ENCODE measurements at regions not wholly inside any gene's neighbourhood (a gene's known extent, or its start where the extent isn't known, plus 50 kb on each side); places are given as distances from the start of the nearest gene placed in this dataset.
"Not testable (repeated sequence)": the region's sequence is repeated elsewhere in the genome, so short reads cannot be mapped to it uniquely, and the experiment has no call there.

GRCh38 chr7:83738291-83738835, 89.4 kb upstream of the SEMA3E start:
- ATAC-seq (replicated peaks in 1 of 4) (no peak), DNase-seq (no peak)
- H3K36me3 Mint-ChIP-seq: no peaks in the 10 kb centered on the region
- no CpG with 5 or more reads among the region's 3 CpGs for WGBS (ENCODE audit: insufficient coverage)
- ChIA-PET POLR2A (no interaction called here), CTCF (no interaction called here)
- H3K9me3 Mint-ChIP-seq: peaks cover 0 to 9% (median 4%) of the 10 kb centered on the region in 3 donors
- H3K27ac Mint-ChIP-seq: no peak overlapping the region
- no peaks in the 10 kb centered on the region for H3K27me3 ChIP-seq (replicated peaks in 1 of 2; ENCODE audit: control insufficient read depth in 2 of 2, extremely low read depth in 1 of 2, insufficient read depth in 2 of 2, low read length in 1 of 2)
- H3K36me3 ChIP-seq (ENCODE audit: control insufficient read depth in 2 of 2, extremely low read depth in 1 of 2, insufficient read depth in 1 of 2, low read length in 1 of 2): no peaks in the 10 kb centered on the region
- H3K4me1 Mint-ChIP-seq: no peaks in the 10 kb centered on the region
- H3K27ac ChIP-seq (ENCODE audit: low read length): no peak overlapping the region
- H3K9me3 ChIP-seq: no peaks in the 10 kb centered on the region
- no peaks in the 10 kb centered on the region for H3K4me1 ChIP-seq (ENCODE audit: control insufficient read depth in 1 of 2, extremely low read depth in 1 of 2, insufficient read depth in 2 of 2, low read length in 2 of 2)
- no peaks in the 10 kb centered on the region for H3K27me3 Mint-ChIP-seq
- no peak overlapping the region for H3K4me3 Mint-ChIP-seq
- no peak overlapping the region for H3K4me3 ChIP-seq (ENCODE audit: control insufficient read depth in 1 of 2, extremely low read depth in 1 of 2, low read length in 1 of 2)

GRCh38 chr7:83732305-83732704, 83.4 kb upstream of the SEMA3E start:
- Histone ChIP-seq H3K36me3 (ENCODE audit: control insufficient read depth in 2 of 2, extremely low read depth in 1 of 2, insufficient read depth in 1 of 2, low read length in 1 of 2) (no peaks in the 10 kb centered on the region), H3K9me3 (no peaks in the 10 kb centered on the region), H3K27ac (ENCODE audit: low read length) (no peak overlapping the region), H3K27me3 (replicated peaks in 1 of 2; ENCODE audit: control insufficient read depth in 2 of 2, extremely low read depth in 1 of 2, insufficient read depth in 2 of 2, low read length in 1 of 2) (no peaks in the 10 kb centered on the region), H3K4me3 (ENCODE audit: control insufficient read depth in 1 of 2, extremely low read depth in 1 of 2, low read length in 1 of 2) (no peak overlapping the region), H3K4me1 (ENCODE audit: control insufficient read depth in 1 of 2, extremely low read depth in 1 of 2, insufficient read depth in 2 of 2, low read length in 2 of 2) (no peaks in the 10 kb centered on the region)
- DNase-seq (no peak), ATAC-seq (replicated peaks in 1 of 4) (no peak)
- H3K4me3 Mint-ChIP-seq: no peak overlapping the region
- no peak overlapping the region for H3K27ac Mint-ChIP-seq
- H3K27me3 Mint-ChIP-seq: no peaks in the 10 kb centered on the region
- ChIA-PET POLR2A (no interaction called here), CTCF (no interaction called here)
- H3K9me3 Mint-ChIP-seq: peaks cover 0 to 6% (median 4%) of the 10 kb centered on the region in 3 donors
- no peaks in the 10 kb centered on the region for H3K4me1 Mint-ChIP-seq
- no peaks in the 10 kb centered on the region for H3K36me3 Mint-ChIP-seq
- 62% methylated on average over 3 of the region's 3 CpGs for WGBS (ENCODE audit: insufficient coverage)

DNA sequence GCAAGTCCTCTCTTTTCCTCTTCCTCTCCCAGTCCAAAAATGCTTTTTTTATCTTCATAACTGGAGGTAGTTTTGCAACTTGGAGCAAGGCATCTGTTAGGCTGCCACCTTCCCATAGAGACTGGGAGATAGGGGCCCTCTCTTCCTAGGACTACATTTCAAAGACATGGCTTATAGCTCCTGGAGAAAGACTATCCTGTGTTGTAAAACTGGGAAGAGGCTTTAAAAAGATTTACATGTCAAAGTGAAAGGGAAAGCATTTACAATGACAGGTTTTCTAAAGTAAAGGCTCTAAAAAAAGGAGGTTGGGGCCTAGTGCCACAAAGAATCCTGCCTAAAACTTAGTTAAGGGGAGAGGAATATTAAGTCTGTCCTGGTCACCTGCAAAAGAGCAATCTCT, 82.2 kb upstream of the SEMA3E start:
- peaks cover 0 to 6% (median 4%) of the 10 kb centered on the region in 3 donors for H3K9me3 Mint-ChIP-seq
- ChIA-PET CTCF (no interaction called here), POLR2A (no interaction called here)
- no peaks in the 10 kb centered on the region for H3K27me3 Mint-ChIP-seq
- Histone ChIP-seq H3K36me3 (ENCODE audit: control insufficient read depth in 2 of 2, extremely low read depth in 1 of 2, insufficient read depth in 1 of 2, low read length in 1 of 2) (no peaks in the 10 kb centered on the region), H3K4me1 (ENCODE audit: control insufficient read depth in 1 of 2, extremely low read depth in 1 of 2, insufficient read depth in 2 of 2, low read length in 2 of 2) (no peaks in the 10 kb centered on the region), H3K27me3 (replicated peaks in 1 of 2; ENCODE audit: control insufficient read depth in 2 of 2, extremely low read depth in 1 of 2, insufficient read depth in 2 of 2, low read length in 1 of 2) (no peaks in the 10 kb centered on the region), H3K4me3 (ENCODE audit: control insufficient read depth in 1 of 2, extremely low read depth in 1 of 2, low read length in 1 of 2) (no peak overlapping the region), H3K27ac (ENCODE audit: low read length) (no peak overlapping the region), H3K9me3 (no peaks in the 10 kb centered on the region)
- H3K36me3 Mint-ChIP-seq: no peaks in the 10 kb centered on the region
- ATAC-seq (replicated peaks in 1 of 4) (no peak), DNase-seq (no peak)
- H3K4me3 Mint-ChIP-seq: no peak overlapping the region
- H3K27ac Mint-ChIP-seq: no peak overlapping the region
- no peaks in the 10 kb centered on the region for H3K4me1 Mint-ChIP-seq

- H3K27me3 Mint-ChIP-seq; DNase-seq; H3K4me1 Mint-ChIP-seq; H3K9me3 ChIP-seq; H3K4me3 Mint-ChIP-seq; H3K36me3 Mint-ChIP-seq; CTCF ChIA-PET; H3K27me3 ChIP-seq (replicated peaks in 1 of 2; ENCODE audit: control insufficient read depth in 2 of 2, extremely low read depth in 1 of 2, insufficient read depth in 2 of 2, low read length in 1 of 2); H3K4me3 ChIP-seq (ENCODE audit: control insufficient read depth in 1 of 2, extremely low read depth in 1 of 2, low read length in 1 of 2); H3K27ac ChIP-seq (ENCODE audit: low read length); POLR2A ChIA-PET; H3K36me3 ChIP-seq (ENCODE audit: control insufficient read depth in 2 of 2, extremely low read depth in 1 of 2, insufficient read depth in 1 of 2, low read length in 1 of 2); ATAC-seq (replicated peaks in 1 of 4); H3K4me1 ChIP-seq (ENCODE audit: control insufficient read depth in 1 of 2, extremely low read depth in 1 of 2, insufficient read depth in 2 of 2, low read length in 2 of 2); H3K27ac Mint-ChIP-seq: not testable (repeated sequence)
- 66% methylated on average over 5 of the region's 6 CpGs for WGBS (ENCODE audit: insufficient coverage)
- H3K9me3 Mint-ChIP-seq: peaks cover 6 to 16% (median 12%) of the 10 kb centered on the region in 3 donors
Measured at GRCh38 chr7:83716923-83717322, 68.0 kb upstream of the SEMA3E start.

- ATAC-seq (replicated peaks in 1 of 4): no peak
- Histone ChIP-seq H3K4me1 (ENCODE audit: control insufficient read depth in 1 of 2, extremely low read depth in 1 of 2, insufficient read depth in 2 of 2, low read length in 2 of 2) (no peaks in the 10 kb centered on the region), H3K9me3 (no peaks in the 10 kb centered on the region), H3K36me3 (ENCODE audit: control insufficient read depth in 2 of 2, extremely low read depth in 1 of 2, insufficient read depth in 1 of 2, low read length in 1 of 2) (no peaks in the 10 kb centered on the region), H3K4me3 (ENCODE audit: control insufficient read depth in 1 of 2, extremely low read depth in 1 of 2, low read length in 1 of 2) (no peak overlapping the region), H3K27ac (ENCODE audit: low read length) (no peak overlapping the region), H3K27me3 (replicated peaks in 1 of 2; ENCODE audit: control insufficient read depth in 2 of 2, extremely low read depth in 1 of 2, insufficient read depth in 2 of 2, low read length in 1 of 2) (no peaks in the 10 kb centered on the region)
- POLR2A ChIA-PET: no interaction called here
- Mint-ChIP-seq H3K36me3 (no peaks in the 10 kb centered on the region), H3K4me1 (no peaks in the 10 kb centered on the region), H3K9me3 (peaks cover 2 to 15% (median 11%) of the 10 kb centered on the region in 3 donors), H3K27me3 (no peaks in the 10 kb centered on the region), H3K4me3 (no peak overlapping the region), H3K27ac (no peak overlapping the region)
- CTCF ChIA-PET: no interaction called here
- no peak for DNase-seq
- 20% methylated on average over 1 of the region's 3 CpGs for WGBS (ENCODE audit: insufficient coverage)
Measured at GRCh38 chr7:83708531-83708930, 59.6 kb upstream of the SEMA3E start.

- DNase-seq (no peak), ATAC-seq (replicated peaks in 1 of 4) (no peak)
- no peak overlapping the region for H3K27ac Mint-ChIP-seq
- no peaks in the 10 kb centered on the region for H3K27me3 ChIP-seq (replicated peaks in 1 of 2; ENCODE audit: control insufficient read depth in 2 of 2, extremely low read depth in 1 of 2, insufficient read depth in 2 of 2, low read length in 1 of 2)
- no peak overlapping the region for H3K4me3 Mint-ChIP-seq
- H3K4me1 ChIP-seq (ENCODE audit: control insufficient read depth in 1 of 2, extremely low read depth in 1 of 2, insufficient read depth in 2 of 2, low read length in 2 of 2): no peaks in the 10 kb centered on the region
- no peaks in the 10 kb centered on the region for H3K27me3 Mint-ChIP-seq
- no peak overlapping the region for H3K27ac ChIP-seq (ENCODE audit: low read length)
- no peaks in the 10 kb centered on the region for H3K4me1 Mint-ChIP-seq
- H3K36me3 ChIP-seq (ENCODE audit: control insufficient read depth in 2 of 2, extremely low read depth in 1 of 2, insufficient read depth in 1 of 2, low read length in 1 of 2): no peaks in the 10 kb centered on the region
- peaks cover 0 to 8% (median 8%) of the 10 kb centered on the region in 3 donors for H3K9me3 Mint-ChIP-seq
- no peaks in the 10 kb centered on the region for H3K36me3 Mint-ChIP-seq
- POLR2A ChIA-PET: no interaction called here
- no peaks in the 10 kb centered on the region for H3K9me3 ChIP-seq
- H3K4me3 ChIP-seq (ENCODE audit: control insufficient read depth in 1 of 2, extremely low read depth in 1 of 2, low read length in 1 of 2): no peak overlapping the region
- CTCF ChIA-PET: no interaction called here
- WGBS (ENCODE audit: insufficient coverage): 75% methylated on average over 1 of the region's 3 CpGs
Measured at GRCh38 chr7:83704564-83704963, 55.6 kb upstream of the SEMA3E start.

DNA sequence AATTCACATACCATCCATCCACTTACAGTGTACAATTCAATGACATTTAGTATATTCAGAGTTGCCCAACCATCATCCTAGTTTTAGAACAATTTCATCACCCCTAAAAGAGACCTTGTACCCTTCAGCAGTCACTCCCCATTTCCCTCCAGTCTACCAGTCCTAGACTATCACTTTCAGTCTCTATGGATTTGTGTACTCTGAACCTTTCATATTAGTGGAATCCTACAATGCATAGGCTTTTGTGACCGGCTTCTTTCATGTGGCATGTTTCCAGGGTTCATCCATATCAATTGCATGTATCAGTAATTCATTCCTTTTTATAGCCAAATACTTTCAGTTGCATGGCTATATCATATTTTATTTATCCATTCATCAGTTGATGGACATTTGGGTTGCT, 53.5 kb upstream of the SEMA3E start:
- Histone ChIP-seq H3K36me3 (ENCODE audit: control insufficient read depth in 2 of 2, extremely low read depth in 1 of 2, insufficient read depth in 1 of 2, low read length in 1 of 2) (no peaks in the 10 kb centered on the region), H3K27me3 (replicated peaks in 1 of 2; ENCODE audit: control insufficient read depth in 2 of 2, extremely low read depth in 1 of 2, insufficient read depth in 2 of 2, low read length in 1 of 2) (no peaks in the 10 kb centered on the region), H3K4me1 (ENCODE audit: control insufficient read depth in 1 of 2, extremely low read depth in 1 of 2, insufficient read depth in 2 of 2, low read length in 2 of 2) (no peaks in the 10 kb centered on the region), H3K27ac (ENCODE audit: low read length) (no peak overlapping the region), H3K9me3 (no peaks in the 10 kb centered on the region), H3K4me3 (ENCODE audit: control insufficient read depth in 1 of 2, extremely low read depth in 1 of 2, low read length in 1 of 2) (no peak overlapping the region)
- Mint-ChIP-seq H3K27me3 (no peaks in the 10 kb centered on the region), H3K9me3 (peaks cover 0 to 4% (median 0%) of the 10 kb centered on the region in 3 donors), H3K4me3 (no peak overlapping the region), H3K36me3 (no peaks in the 10 kb centered on the region), H3K4me1 (no peaks in the 10 kb centered on the region), H3K27ac (no peak overlapping the region)
- ChIA-PET CTCF (no interaction called here), POLR2A (no interaction called here)
- DNase-seq: no peak
- no peak for ATAC-seq (replicated peaks in 1 of 4)
- WGBS (ENCODE audit: insufficient coverage): no CpG with 5 or more reads among the region's 1 CpG
